Retinal pigment epithelial cell (primary cell): ENCODE measurements at regions not wholly inside any gene's neighbourhood (a gene's known extent, or its start where the extent isn't known, plus 50 kb on each side); places are given as distances from the start of the nearest gene placed in this dataset.

ENCODE experiments used
- DNase-seq: peaks from one replicate; pipeline ENCODE4 v3.0.0-alpha.2; 2010; ENCODE audit warnings: low read depth
- H3K4me3 ChIP-seq: 2 replicates; pipeline ENCODE4 v1.5.1; 2011; ENCODE audit warnings: mild to moderate bottlenecking, low read length, control low read depth, moderate library complexity
- CTCF ChIP-seq: conservative IDR thresholded peaks from 2 replicates; pipeline ENCODE4 v1.5.1; 2011; ENCODE audit warnings: low read depth, low read length, control low read depth, inconsistent platforms

GRCh38 chr13:74046431-74046830 is 87.8 kb downstream of the KLF12 start:
- H3K4me3 ChIP-seq, result no peak overlapping the region
- DNase-seq, result no peak
- TF ChIP-seq CTCF, result no peak

DNA sequence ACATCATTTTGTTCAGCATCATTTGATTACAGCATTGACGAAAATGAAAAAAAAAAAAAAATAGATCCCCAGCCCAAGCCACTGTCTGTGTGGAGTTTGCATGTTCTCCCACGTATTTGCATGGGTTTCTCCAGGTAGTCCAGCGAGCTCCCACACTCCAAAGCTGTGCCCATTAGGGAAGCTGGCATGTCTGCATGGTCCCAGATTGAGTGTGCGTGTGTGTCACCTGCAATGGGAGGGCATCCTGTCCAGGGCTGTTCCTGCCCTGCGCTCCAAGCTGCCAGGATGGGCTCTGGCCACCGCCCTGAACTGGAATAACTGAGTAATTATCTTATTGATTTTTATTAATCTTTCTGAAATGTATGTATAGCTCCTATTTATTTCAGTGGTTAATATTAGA is 88.6 kb downstream of the KLF12 start:
- TF ChIP-seq CTCF, result no peak
- no peak for DNase-seq
- no peak overlapping the region for H3K4me3 ChIP-seq

- no peak for TF ChIP-seq CTCF
- no peak for DNase-seq
- no peak overlapping the region for H3K4me3 ChIP-seq
Observed at GRCh38 chr13:74043237-74043636, 91.0 kb downstream of the KLF12 start.

- peak; percentile 71 for TF ChIP-seq CTCF
- DNase-seq, result no peak
- no peak overlapping the region for H3K4me3 ChIP-seq
Observed at GRCh38 chr13:74040200-74040599, 94.0 kb downstream of the KLF12 start.

GRCh38 chr13:74039667-74040066 is 94.5 kb downstream of the KLF12 start:
- no peak overlapping the region for H3K4me3 ChIP-seq
- DNase-seq, result no peak
- TF ChIP-seq CTCF, result no peak

- TF ChIP-seq CTCF, result no peak
- no peak for DNase-seq
- H3K4me3 ChIP-seq, result no peak overlapping the region
Observed at GRCh38 chr13:74039154-74039553, 95.0 kb downstream of the KLF12 start.

GRCh38 chr13:74037762-74038161 is 96.4 kb downstream of the KLF12 start:
- DNase-seq, result no peak
- no peak for TF ChIP-seq CTCF
- no peak overlapping the region for H3K4me3 ChIP-seq
